PC-3 (cell line): ENCODE measurements at regions not wholly inside any gene's neighbourhood (a gene's known extent, or its start where the extent isn't known, plus 50 kb on each side); places are given as distances from the start of the nearest gene placed in this dataset.
"Not testable (repeated sequence)": the region's sequence is repeated elsewhere in the genome, so short reads cannot be mapped to it uniquely, and the experiment has no call there.

Experiments used
- ATAC-seq: fragments of 200-7000 bp; cut with Tn5 transposase; 2 replicates; pipeline ENCODE4 v1.9.1; 2020; ENCODE audit warnings: mild to moderate bottlenecking, moderate library complexity
- BruUV-seq: library from RNA; stranded (reverse); fragments of 400-500 nt; replicated peaks from 2 replicates; lab custom pipeline; 2021; lab: Mats Ljungman, UMichigan
- CTCF ChIA-PET: fragments of 300-600 bp; sonication (Branson Sonifier 250); formaldehyde crosslinking; loops from one replicate; lab custom pipeline; 2022; ENCODE audit warnings: antibody characterized with exemption; lab: Charles Lee
- POLR2A ChIA-PET: fragments of 300-600 bp; sonication (Branson Sonifier 250); formaldehyde crosslinking; loops from one replicate; lab custom pipeline; 2022; ENCODE audit warnings: antibody characterized with exemption; ENCODE audit not compliant: unreplicated experiment; lab: Charles Lee
- DNase-seq: peaks from one replicate; pipeline ENCODE4 v3.0.0-alpha.2; 2015
- H2AFZ ChIP-seq: fragments of 300-600 bp; sonication (generic); 2 replicates; pipeline ENCODE4 v1.6.0; 2016; ENCODE audit warnings: antibody characterized with exemption, low read length
- H3F3A ChIP-seq: fragments of 300-600 bp; sonication (generic); one replicate; pipeline ENCODE4 v1.6.0; 2017; ENCODE audit warnings: antibody characterized with exemption, low read length, control low read depth, mild to moderate bottlenecking; ENCODE audit not compliant: unreplicated experiment
- H3K27ac ChIP-seq: fragments of 300-600 bp; sonication (generic); 2 replicates; pipeline ENCODE4 v1.5.1; 2016; ENCODE audit warnings: mild to moderate bottlenecking, low read length
- H3K27me3 ChIP-seq: fragments of 300-600 bp; sonication (generic); 2 replicates; pipeline ENCODE4 v1.6.1; 2016; ENCODE audit warnings: low read length, mixed read lengths
- H3K36me3 ChIP-seq: fragments of 300-600 bp; sonication (generic); 2 replicates; pipeline ENCODE4 v1.6.1; 2016; ENCODE audit warnings: low read depth, mixed run types, low read length, mixed read lengths
- H3K4me1 ChIP-seq: fragments of 300-600 bp; sonication (generic); 2 replicates; pipeline ENCODE4 v1.5.1; 2016; ENCODE audit warnings: low read length; ENCODE audit not compliant: insufficient read depth
- H3K4me2 ChIP-seq: fragments of 300-600 bp; sonication (generic); 2 replicates; pipeline ENCODE4 v1.6.0; 2016; ENCODE audit warnings: low read length
- H3K4me3 ChIP-seq: fragments of 300-600 bp; sonication (generic); 2 replicates; pipeline ENCODE4 v1.5.1; 2016; ENCODE audit warnings: mild to moderate bottlenecking, low read length, mixed read lengths
- H3K79me2 ChIP-seq: fragments of 300-600 bp; sonication (generic); 2 replicates; pipeline ENCODE4 v1.6.1; 2017; ENCODE audit warnings: low read length, mixed read lengths
- H3K9ac ChIP-seq: fragments of 300-600 bp; sonication (generic); 2 replicates; pipeline ENCODE4 v1.6.0; 2016; ENCODE audit warnings: mild to moderate bottlenecking, low read length
- H3K9me2 ChIP-seq: fragments of 300-600 bp; sonication (generic); replicated peaks from 2 replicates; pipeline ENCODE4 v1.6.1; 2016; ENCODE audit warnings: mixed run types, low read length, mixed read lengths
- H3K9me3 ChIP-seq: fragments of 300-600 bp; sonication (generic); 2 replicates; pipeline ENCODE4 v1.6.1; 2016; ENCODE audit warnings: low read length, mixed read lengths
- H4K20me1 ChIP-seq: fragments of 300-600 bp; sonication (generic); 2 replicates; pipeline ENCODE4 v1.6.1; 2016; ENCODE audit warnings: low read length, mixed read lengths
- CTCF ChIP-seq: fragments of 300-600 bp; sonication (generic); conservative IDR thresholded peaks from 2 replicates; pipeline ENCODE4 v1.5.1; 2017; ENCODE audit warnings: antibody characterized with exemption, low read depth, mild to moderate bottlenecking, low read length
- EZH2 ChIP-seq: fragments of 300-600 bp; sonication (generic); IDR thresholded peaks from one replicate; pipeline ENCODE4 v1.6.1; 2017; ENCODE audit warnings: antibody characterized with exemption, mild to moderate bottlenecking, low read length; ENCODE audit not compliant: unreplicated experiment
- EZH2phosphoT487 ChIP-seq: fragments of 300-600 bp; sonication (generic); IDR thresholded peaks from 2 replicates; pipeline ENCODE4 v1.6.1; 2018; ENCODE audit warnings: mild to moderate bottlenecking, antibody characterized with exemption, low read length, borderline replicate concordance
- intact Hi-C: fragments of 100-400 bp; cut with micrococcal nuclease; formaldehyde crosslinking; loops from 2 replicates; pipeline ENCODE4 v1.9.0; 2023

DNA sequence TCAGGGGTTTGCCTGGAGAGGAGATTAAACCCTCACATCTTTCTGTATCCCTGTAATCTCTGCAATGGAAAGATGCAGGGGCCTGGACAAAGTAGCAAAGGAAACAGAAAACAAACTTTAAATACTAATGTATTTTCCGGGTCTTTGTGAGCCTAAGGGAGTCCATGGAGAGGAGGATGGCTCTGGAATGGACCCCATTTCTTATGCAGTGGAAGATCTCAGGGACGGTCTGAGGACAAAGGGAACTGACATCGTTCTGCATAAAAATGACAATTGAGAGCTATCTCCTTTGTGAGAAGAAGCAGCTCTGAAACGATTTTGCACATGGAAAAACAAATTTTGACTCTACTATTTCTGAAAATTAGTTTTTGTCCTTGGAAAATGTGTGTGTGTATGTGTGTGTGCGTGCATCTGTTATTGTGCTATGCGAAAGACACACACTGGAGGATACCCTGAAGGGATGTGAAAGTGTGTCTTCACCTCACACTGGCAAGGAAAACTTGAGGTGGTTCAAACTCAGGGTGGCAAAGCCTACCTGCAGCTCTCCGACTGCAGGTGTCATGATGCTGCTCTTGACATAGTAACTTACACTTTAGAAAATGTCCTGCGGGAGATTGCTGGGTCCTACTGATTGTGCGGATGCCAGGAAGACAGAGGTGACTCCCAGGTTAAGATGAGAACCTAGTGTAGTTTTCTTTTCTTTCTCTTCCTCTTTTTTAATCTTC, 126.4 kb upstream of the JADE1 start:
- Histone ChIP-seq H2AFZ (no peak overlapping the region), H3K27ac (no peak overlapping the region), H3K9ac (no peak overlapping the region), H3K79me2 (no peaks in the 10 kb centered on the region), H3K4me2 (no peak overlapping the region), H4K20me1 (no peaks in the 10 kb centered on the region), H3K27me3 (0 out of 2 replicates have a peak, but pooled peaks cover 4% of the 10 kb centered on the region), H3K9me2 (no peaks in the 10 kb centered on the region), H3K36me3 (no peaks in the 10 kb centered on the region), H3K9me3 (no peaks in the 10 kb centered on the region), H3K4me3 (no peak overlapping the region), H3K4me1 (no peaks in the 10 kb centered on the region), H3F3A (no peaks in the 10 kb centered on the region)
- no peak for TF ChIP-seq EZH2phosphoT487
- no peak for TF ChIP-seq EZH2
- no peak for TF ChIP-seq CTCF
- no TSS peak for BruUV-seq
- intact Hi-C loops: no loop called here
- CTCF ChIA-PET: no interaction called here
- POLR2A ChIA-PET: no interaction called here
- DNase-seq (no peak), ATAC-seq (no peak)

- H3K27me3 ChIP-seq: no peaks in the 10 kb centered on the region
- ATAC-seq: no peak
- intact Hi-C loops: no loop called here
- no peak overlapping the region for H3K9ac ChIP-seq
- no peaks in the 10 kb centered on the region for H3K9me2 ChIP-seq
- no TSS peak for BruUV-seq
- POLR2A ChIA-PET: no interaction called here
- no peaks in the 10 kb centered on the region for H3K36me3 ChIP-seq
- no peaks in the 10 kb centered on the region for H3K79me2 ChIP-seq
- H3K4me3 ChIP-seq: no peak overlapping the region
- H3F3A ChIP-seq: no peaks in the 10 kb centered on the region
- CTCF ChIA-PET: no interaction called here
- no peak for DNase-seq
- TF ChIP-seq EZH2phosphoT487 (no peak), CTCF (no peak), EZH2 (no peak)
- H2AFZ ChIP-seq: no peak overlapping the region
- H3K27ac ChIP-seq: no peak overlapping the region
- H3K4me2 ChIP-seq: no peak overlapping the region
- no peaks in the 10 kb centered on the region for H3K9me3 ChIP-seq
- H3K4me1 ChIP-seq: no peaks in the 10 kb centered on the region
- no peaks in the 10 kb centered on the region for H4K20me1 ChIP-seq
Observed at GRCh38 chr4:128676095-128676494, 133.4 kb upstream of the JADE1 start.

GRCh38 chr4:128675083-128675482, 134.4 kb upstream of the JADE1 start:
- ATAC-seq: no peak
- H3K9me2 ChIP-seq: no peaks in the 10 kb centered on the region
- H3K79me2 ChIP-seq: no peaks in the 10 kb centered on the region
- H3K27ac ChIP-seq: no peak overlapping the region
- no peaks in the 10 kb centered on the region for H3K27me3 ChIP-seq
- no peak for DNase-seq
- no TSS peak for BruUV-seq
- H3K4me1 ChIP-seq: no peaks in the 10 kb centered on the region
- H3K4me3 ChIP-seq: no peak overlapping the region
- no peaks in the 10 kb centered on the region for H3K36me3 ChIP-seq
- intact Hi-C loops: no loop called here
- TF ChIP-seq EZH2: no peak
- no peak for TF ChIP-seq CTCF
- TF ChIP-seq EZH2phosphoT487: no peak
- H2AFZ ChIP-seq: no peak overlapping the region
- H3K4me2 ChIP-seq: no peak overlapping the region
- H3K9ac ChIP-seq: no peak overlapping the region
- no peaks in the 10 kb centered on the region for H3K9me3 ChIP-seq
- no peaks in the 10 kb centered on the region for H3F3A ChIP-seq
- H4K20me1 ChIP-seq: no peaks in the 10 kb centered on the region
- ChIA-PET CTCF (interaction anchor here (0.9 to 1.2 kb wide), 2 partner anchors 69 to 221 kb away, joined by 4 read pairs; no protein-coding TSS in a partner anchor), POLR2A (no interaction called here)

GRCh38 chr4:128673159-128673558, 136.3 kb upstream of the JADE1 start:
- CTCF ChIA-PET, intact Hi-C loops, ATAC-seq, H3K4me1 ChIP-seq, H3K9me3 ChIP-seq, H3F3A ChIP-seq, H3K9ac ChIP-seq, BruUV-seq, H3K36me3 ChIP-seq, H3K4me3 ChIP-seq, H3K9me2 ChIP-seq, H3K27ac ChIP-seq, H4K20me1 ChIP-seq, H3K27me3 ChIP-seq, H3K79me2 ChIP-seq, H3K4me2 ChIP-seq, POLR2A ChIA-PET, DNase-seq, H2AFZ ChIP-seq: not testable (repeated sequence)
